HEK293T (cell line): ENCODE measurements at regions not wholly inside any gene's neighbourhood (a gene's known extent, or its start where the extent isn't known, plus 50 kb on each side); places are given as distances from the start of the nearest gene placed in this dataset.

Experiments used
- ARNT ChIP-seq: fragments of 450-650 bp; IDR thresholded peaks from 2 replicates; pipeline ENCODE4 v1.6.1; 2017; ENCODE audit warnings: mild to moderate bottlenecking
- BHLHE40 ChIP-seq: fragments of 450-650 bp; IDR thresholded peaks from 2 replicates; pipeline ENCODE4 v1.6.1; 2016; ENCODE audit warnings: mild to moderate bottlenecking, moderate library complexity, borderline replicate concordance
- CTBP1 ChIP-seq: fragments of 450-650 bp; IDR thresholded peaks from 2 replicates; pipeline ENCODE4 v1.6.1; 2016; ENCODE audit warnings: borderline replicate concordance
- ELF4 ChIP-seq: fragments of 450-650 bp; IDR thresholded peaks from 2 replicates; pipeline ENCODE4 v1.6.1; 2017; ENCODE audit warnings: antibody characterized with exemption
- FOXA1 ChIP-seq: fragments of 450-650 bp; IDR thresholded peaks from 2 replicates; pipeline ENCODE4 v1.6.1; 2016; ENCODE audit warnings: mild to moderate bottlenecking
- FOXK2 ChIP-seq: fragments of 450-650 bp; IDR thresholded peaks from 2 replicates; pipeline ENCODE4 v1.6.1; 2016; ENCODE audit warnings: mild to moderate bottlenecking
- FOXM1 ChIP-seq: fragments of 450-650 bp; IDR thresholded peaks from 2 replicates; pipeline ENCODE4 v1.6.1; 2017; ENCODE audit warnings: mild to moderate bottlenecking, borderline replicate concordance
- HDGF ChIP-seq: fragments of 450-650 bp; IDR thresholded peaks from 2 replicates; pipeline ENCODE4 v1.6.1; 2017; ENCODE audit warnings: antibody characterized with exemption, borderline replicate concordance
- LEF1 ChIP-seq: fragments of 450-650 bp; IDR thresholded peaks from 2 replicates; pipeline ENCODE4 v1.6.1; 2017; ENCODE audit warnings: mild to moderate bottlenecking, borderline replicate concordance
- NFRKB ChIP-seq: fragments of 450-650 bp; IDR thresholded peaks from 2 replicates; pipeline ENCODE4 v1.6.1; 2016; ENCODE audit warnings: mild to moderate bottlenecking, moderate library complexity
- SP1 ChIP-seq: fragments of 450-650 bp; IDR thresholded peaks from 2 replicates; pipeline ENCODE4 v1.6.1; 2017
- SUZ12 ChIP-seq: fragments of 450-650 bp; IDR thresholded peaks from 2 replicates; pipeline ENCODE4 v1.6.1; 2016; ENCODE audit warnings: mild to moderate bottlenecking
- TARDBP ChIP-seq: fragments of 450-650 bp; IDR thresholded peaks from 2 replicates; pipeline ENCODE4 v1.6.1; 2016
- ZNF384 ChIP-seq: fragments of 450-650 bp; IDR thresholded peaks from 2 replicates; pipeline ENCODE4 v1.6.1; 2016

DNA sequence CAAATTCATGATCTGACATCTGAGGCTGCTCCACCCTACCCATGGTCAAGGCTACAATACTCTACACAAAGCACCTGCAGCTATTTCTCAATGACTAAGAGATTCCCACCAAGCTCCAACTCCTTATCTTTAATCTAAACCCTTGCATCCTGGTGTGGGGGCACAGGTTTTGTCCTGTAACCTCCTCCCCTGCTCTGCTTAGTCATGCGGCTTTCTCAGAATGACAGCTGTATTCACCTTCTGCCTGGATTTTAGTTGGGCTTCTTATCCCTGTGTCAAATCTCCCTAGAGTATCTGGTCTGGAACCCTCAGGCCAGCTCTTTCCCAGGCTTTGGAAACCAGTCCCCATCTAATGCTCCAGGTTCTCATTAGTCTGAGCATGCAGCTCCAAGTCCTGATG, 159.0 kb downstream of the BARHL2 start:
- no peak for TF ChIP-seq FOXM1
- no peak for TF ChIP-seq SP1
- TF ChIP-seq LEF1 = no peak
- no peak for TF ChIP-seq FOXA1
- no peak for TF ChIP-seq FOXK2
- no peak for TF ChIP-seq CTBP1
- TF ChIP-seq BHLHE40 = no peak
- TF ChIP-seq SUZ12 = no peak
- TF ChIP-seq ARNT = no peak
- TF ChIP-seq ELF4 = no peak
- no peak for TF ChIP-seq NFRKB
- TF ChIP-seq TARDBP = no peak
- no peak for TF ChIP-seq HDGF
- TF ChIP-seq ZNF384 = no peak
